Pancreas (tissue), 10 donors: ENCODE measurements at regions not wholly inside any gene's neighbourhood (a gene's known extent, or its start where the extent isn't known, plus 50 kb on each side); places are given as distances from the start of the nearest gene placed in this dataset.

Experiments used
- ATAC-seq, 4 donors: fragments of 200-7000 bp; cut with Tn5 transposase; one replicate each; pipeline versions ENCODE4 v1.8.0 to v1.9.1; 2020; ENCODE audit warnings: mild to moderate bottlenecking in 4 of 4, moderate library complexity in 4 of 4
- DNase-seq, 6 donors: peaks; one replicate each; pipeline ENCODE4 v3.0.0-alpha.2; 2020
- FAIRE-seq: peaks from 2 replicates; lab custom pipeline; 2012; peaks lifted over from hg19 to GRCh38; lab: Jason Lieb, UNC
- H3K27ac ChIP-seq, 4 donors: fragments of 200-600 bp; sonication (generic); 1 replicate in 3 of 4; 2 replicates in 1 of 4; pipeline versions ENCODE4 v1.5.0 to v1.8.0; 2020
- H3K27me3 ChIP-seq, 4 donors: fragments of 200-600 bp; one replicate each; pipeline ENCODE4 v1.8.0; 2021
- H3K36me3 ChIP-seq, 3 donors: fragments of 200-600 bp; sonication (generic) in 1 of 3; one replicate each; pipeline versions ENCODE4 v1.5.0 to v1.8.0; 2020 to 2021
- H3K4me1 ChIP-seq, 3 donors: fragments of 200-600 bp; one replicate each; pipeline ENCODE4 v1.8.0; 2021
- H3K4me3 ChIP-seq, 4 donors: fragments of 200-600 bp; sonication (generic) in 2 of 4; one replicate each; pipeline versions ENCODE4 v1.5.0 to v1.8.0; 2020 to 2021
- H3K9me3 ChIP-seq, 4 donors: fragments of 200-600 bp; one replicate each; pipeline ENCODE4 v1.8.0; 2021
- CTCF ChIP-seq, 4 donors: fragments of 200-600 bp; sonication (generic) in 3 of 4; IDR thresholded peaks; one replicate each; pipeline versions ENCODE4 v1.5.0 to v1.8.0; 2021; ENCODE audit warnings: antibody characterized with exemption in 4 of 4
- WGBS, 2 donors: extraction: QIAGEN DNeasy Blood & Tissue Kit; methylation state at CpG; one replicate each; pipeline ENCODE4 v1.1.7; 2013; 5-methylcytosine and 5-hydroxymethylcytosine counted together
- intact Hi-C, 3 donors: fragments of 100-400 bp; cut with DNase I; formaldehyde crosslinking; loops; one replicate each; pipeline versions ENCODE4 v1.11.1 to v1.14.2; 2022
- donor health status: healthy with polysubstance abuse.
- donor health status: DM: no; HTN: no; CAD: no; lungs with moderate emphysema.
- donor health status: DM: no; HTN: no; CAD: no.
- donor health status: control.
- donor health status: control.
- donor health status: Bipolar disorder and iron deficiency.
- donor health status: DM: yes; HTN: yes; CAD: no.
- donor health status: DM: no; HTN: no; CAD: no.
- donor health status: DM: no; HTN: no; CAD: no.
- donor health status: DM: yes; HTN: yes; CAD: no.

DNA sequence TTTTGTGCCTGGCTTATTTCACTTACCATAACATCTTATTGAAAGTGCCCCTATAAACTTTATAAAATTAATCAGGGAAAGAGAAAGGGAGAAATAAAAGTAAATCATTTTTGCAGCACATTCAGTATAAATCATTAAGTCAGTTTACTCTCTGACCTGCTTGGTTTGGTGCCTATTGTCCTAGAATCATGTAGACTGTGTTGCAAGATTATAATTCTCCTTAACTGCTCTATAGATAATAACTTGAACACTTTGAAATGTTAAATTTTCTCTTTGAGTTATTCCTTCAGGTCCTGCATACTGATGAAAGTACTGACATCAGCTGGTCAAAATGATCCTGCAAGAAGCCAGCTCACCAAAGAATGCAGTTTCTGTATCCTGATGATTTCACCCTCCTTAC, 969.6 kb upstream of the GJE1 start:
- intact Hi-C loops: no loop called here
- Histone ChIP-seq H3K4me1 (peaks cover 0 to 7% (median 3%) of the 10 kb centered on the region in 3 donors), H3K36me3 (no peaks in the 10 kb centered on the region), H3K27ac (no peak overlapping the region), H3K27me3 (no peaks in the 10 kb centered on the region), H3K4me3 (no peak overlapping the region), H3K9me3 (no peaks in the 10 kb centered on the region)
- DNase-seq (no peak), ATAC-seq (no peak), FAIRE-seq (no peak)
- TF ChIP-seq CTCF (IDR thresholded peaks at IDR 0.05): no peak

DNA sequence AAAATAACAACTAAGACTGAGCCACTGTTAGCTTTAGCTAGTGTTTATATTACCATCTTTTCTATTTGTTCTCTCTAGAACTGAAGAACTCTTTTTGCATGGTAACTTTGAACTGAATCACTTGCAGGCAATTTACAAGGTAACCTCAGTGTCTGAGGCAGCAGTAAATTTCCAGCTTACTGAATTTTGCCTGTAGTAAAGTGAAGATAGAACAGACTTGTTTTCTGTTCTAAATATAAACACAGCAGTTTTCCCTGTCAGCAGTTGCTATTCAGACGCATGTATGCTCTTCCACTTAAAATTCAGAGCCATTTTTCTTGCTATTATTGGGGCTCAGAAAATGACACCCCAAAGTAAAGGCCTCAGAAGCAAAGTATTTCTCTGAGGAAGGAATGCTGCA, 974.0 kb upstream of the GJE1 start:
- no peak for TF ChIP-seq CTCF (IDR thresholded peaks at IDR 0.05)
- Histone ChIP-seq H3K4me1 (no peaks in the 10 kb centered on the region), H3K9me3 (no peaks in the 10 kb centered on the region), H3K4me3 (no peak overlapping the region), H3K27ac (no peak overlapping the region), H3K36me3 (no peaks in the 10 kb centered on the region), H3K27me3 (no peaks in the 10 kb centered on the region)
- WGBS, 2 donors: 71 to 81% methylated on average over 1 of the region's 1 CpG
- FAIRE-seq: no peak
- intact Hi-C loops: no loop called here
- DNase-seq: no peak
- no peak for ATAC-seq

DNA sequence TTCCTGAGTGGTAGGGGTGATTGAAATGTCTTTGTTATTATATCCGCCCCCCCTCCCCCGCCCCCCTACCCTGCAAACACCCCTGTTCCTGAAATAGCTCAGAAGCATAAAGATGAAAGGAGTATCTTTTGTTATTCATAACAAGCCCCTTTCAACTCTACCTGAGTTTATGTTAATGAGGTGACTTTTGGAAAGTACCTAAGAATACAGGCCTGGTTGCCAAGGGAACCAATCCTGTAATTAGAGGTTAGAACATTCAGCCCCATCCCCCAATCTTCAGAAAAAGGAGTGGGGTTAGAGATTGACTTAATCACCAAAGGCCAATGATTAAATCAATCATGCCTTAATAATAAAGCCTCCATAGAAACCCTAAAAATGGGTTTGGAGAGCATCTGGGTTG, 979.2 kb upstream of the GJE1 start:
- no peak for TF ChIP-seq CTCF (IDR thresholded peaks at IDR 0.05)
- no peak for ATAC-seq
- DNase-seq: no peak
- Histone ChIP-seq H3K27me3 (no peaks in the 10 kb centered on the region), H3K36me3 (no peaks in the 10 kb centered on the region), H3K27ac (no peak overlapping the region), H3K9me3 (no peaks in the 10 kb centered on the region), H3K4me3 (no peak overlapping the region), H3K4me1 (no peaks in the 10 kb centered on the region)
- intact Hi-C loops: no loop called here
- no peak for FAIRE-seq
- WGBS, 2 donors: 38 to 54% methylated on average over 2 of the region's 2 CpGs

DNA sequence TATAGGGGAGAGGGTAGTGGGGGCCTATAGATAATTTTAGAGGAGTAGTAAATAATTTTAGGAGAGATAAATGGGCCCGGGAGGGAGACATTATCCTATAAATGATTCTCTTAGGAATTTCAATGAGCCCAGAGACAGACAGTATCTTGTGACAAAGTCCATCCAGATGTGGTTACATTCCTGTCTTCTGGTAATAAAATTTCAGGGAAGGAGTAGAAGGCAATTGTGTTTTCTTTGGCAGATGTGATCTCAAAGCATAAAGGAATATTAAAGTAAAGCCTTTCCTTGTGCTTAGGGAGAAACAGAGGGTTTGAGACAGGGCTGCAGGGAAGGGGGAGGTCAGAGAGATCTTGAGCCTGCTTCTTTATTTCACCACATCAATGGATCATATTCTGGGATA, 979.8 kb upstream of the GJE1 start:
- no peak for TF ChIP-seq CTCF (IDR thresholded peaks at IDR 0.05)
- intact Hi-C loops: no loop called here
- no peaks in the 10 kb centered on the region for H3K4me1 ChIP-seq
- no peaks in the 10 kb centered on the region for H3K9me3 ChIP-seq
- H3K36me3 ChIP-seq: no peaks in the 10 kb centered on the region
- no peak for ATAC-seq
- FAIRE-seq: no peak
- no peak for DNase-seq
- no peaks in the 10 kb centered on the region for H3K27me3 ChIP-seq
- 31 to 35% methylated on average over 1 of the region's 1 CpG for WGBS, 2 donors
- H3K27ac ChIP-seq: no peak overlapping the region
- H3K4me3 ChIP-seq: no peak overlapping the region

DNA sequence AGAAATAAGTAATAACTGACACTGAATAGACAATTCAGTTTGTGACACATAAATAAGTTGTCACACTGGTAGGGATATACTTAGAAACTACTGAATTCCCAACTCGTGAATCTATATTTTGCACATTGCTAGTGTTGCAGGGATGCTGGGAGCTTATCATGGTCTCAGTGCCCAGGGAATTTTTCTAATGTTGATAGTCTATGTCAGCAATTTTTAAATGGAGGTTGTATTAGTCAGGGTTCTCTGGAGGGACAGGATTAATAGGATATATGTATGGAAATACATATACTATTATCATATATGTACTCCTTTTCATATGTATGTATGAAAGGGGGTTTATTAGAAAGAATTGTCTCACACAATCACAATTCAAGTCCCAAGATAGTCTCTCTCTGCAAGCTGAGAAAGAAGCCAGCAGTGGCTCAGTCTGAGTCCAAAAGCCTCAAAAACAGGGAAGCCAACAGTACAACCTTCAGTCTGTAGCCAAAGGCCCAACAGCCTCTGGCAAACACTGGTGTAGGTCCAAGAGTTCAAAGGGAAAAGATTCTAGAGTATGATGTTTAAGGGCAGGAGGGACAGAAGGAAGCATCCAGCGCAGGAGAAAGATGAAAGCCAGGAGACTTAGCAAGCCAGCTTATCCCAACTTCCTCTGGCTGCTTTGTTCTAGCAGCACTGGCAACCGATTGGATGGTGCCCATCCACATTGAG, 980.9 kb upstream of the GJE1 start:
- FAIRE-seq (no peak), DNase-seq (no peak), ATAC-seq (no peak)
- intact Hi-C loops: no loop called here
- Histone ChIP-seq H3K4me1 (no peaks in the 10 kb centered on the region), H3K9me3 (no peaks in the 10 kb centered on the region), H3K27ac (no peak overlapping the region), H3K4me3 (no peak overlapping the region), H3K36me3 (no peaks in the 10 kb centered on the region), H3K27me3 (no peaks in the 10 kb centered on the region)
- 65 to 78% methylated on average over 3 of the region's 3 CpGs for WGBS, 2 donors
- TF ChIP-seq CTCF (IDR thresholded peaks at IDR 0.05): no peak
